ENCODE measurements at regions not wholly inside any gene's neighbourhood (a gene's known extent, or its start where the extent isn't known, plus 50 kb on each side); places are given as distances from the start of the nearest gene placed in this dataset.

DNA sequence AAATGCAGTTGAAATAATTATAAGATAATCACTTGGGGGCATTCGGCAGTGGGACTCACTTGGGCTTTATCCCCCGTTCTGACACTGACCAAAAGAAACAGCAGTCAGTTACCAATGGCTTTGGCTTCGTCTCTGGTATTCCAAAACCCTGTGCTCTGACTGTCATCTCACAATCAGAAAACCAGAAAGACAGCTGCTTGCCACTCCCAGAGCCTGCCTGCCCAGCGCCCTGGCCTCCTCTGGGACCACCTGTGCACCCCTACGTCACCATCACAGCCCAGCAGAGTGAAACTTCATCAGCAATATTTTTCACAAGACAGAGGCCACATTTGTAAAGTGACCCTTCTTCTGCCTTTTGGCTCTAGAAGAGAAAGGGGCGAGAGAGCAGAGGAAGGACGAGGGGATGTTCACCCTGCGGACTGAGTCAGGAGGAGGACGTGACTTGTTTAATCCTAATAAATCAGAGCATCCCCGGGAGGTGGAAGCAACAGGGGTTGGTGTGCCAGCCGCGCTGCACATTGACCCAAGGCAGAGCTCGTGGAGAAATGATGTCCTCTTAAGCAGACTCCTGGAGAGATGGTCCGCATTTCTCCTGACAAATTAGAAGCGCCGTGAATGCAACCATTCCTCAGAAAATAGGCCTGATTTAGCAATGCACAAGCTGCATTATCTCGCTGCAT lies 397.8 kb upstream of the ZNF507 start:
- TF ChIP-seq TAF1 (IDR thresholded peaks at IDR 0.05; ENCODE audit: borderline replicate concordance, low read depth, low read length) (no peak), POLR2AphosphoS5 (IDR thresholded peaks at IDR 0.05; ENCODE audit: low read depth, low read length) (no peak)

All from GM12892 (cell line).